ENCODE measurements at regions not wholly inside any gene's neighbourhood (a gene's known extent, or its start where the extent isn't known, plus 50 kb on each side); places are given as distances from the start of the nearest gene placed in this dataset.

DNA sequence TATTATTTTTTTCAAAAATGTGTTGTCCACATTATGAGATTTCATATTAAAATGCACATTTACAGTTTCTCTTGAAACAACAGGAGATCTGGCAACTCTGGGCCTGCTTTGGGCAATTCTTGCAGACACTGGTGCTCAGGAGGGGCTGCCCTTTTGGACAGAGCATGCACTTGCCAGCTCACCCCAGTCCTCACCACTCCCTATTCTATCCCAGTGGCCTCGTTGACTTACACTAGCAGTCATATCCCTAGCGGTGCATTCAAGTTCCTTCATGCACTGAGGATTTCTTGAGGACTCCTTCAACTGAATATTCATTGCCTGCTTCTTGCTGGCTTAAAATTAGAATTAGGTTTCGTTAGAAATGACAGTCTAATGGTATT lies 87.9 kb upstream of the FHL2 start:
- TF ChIP-seq, protein P1, sequence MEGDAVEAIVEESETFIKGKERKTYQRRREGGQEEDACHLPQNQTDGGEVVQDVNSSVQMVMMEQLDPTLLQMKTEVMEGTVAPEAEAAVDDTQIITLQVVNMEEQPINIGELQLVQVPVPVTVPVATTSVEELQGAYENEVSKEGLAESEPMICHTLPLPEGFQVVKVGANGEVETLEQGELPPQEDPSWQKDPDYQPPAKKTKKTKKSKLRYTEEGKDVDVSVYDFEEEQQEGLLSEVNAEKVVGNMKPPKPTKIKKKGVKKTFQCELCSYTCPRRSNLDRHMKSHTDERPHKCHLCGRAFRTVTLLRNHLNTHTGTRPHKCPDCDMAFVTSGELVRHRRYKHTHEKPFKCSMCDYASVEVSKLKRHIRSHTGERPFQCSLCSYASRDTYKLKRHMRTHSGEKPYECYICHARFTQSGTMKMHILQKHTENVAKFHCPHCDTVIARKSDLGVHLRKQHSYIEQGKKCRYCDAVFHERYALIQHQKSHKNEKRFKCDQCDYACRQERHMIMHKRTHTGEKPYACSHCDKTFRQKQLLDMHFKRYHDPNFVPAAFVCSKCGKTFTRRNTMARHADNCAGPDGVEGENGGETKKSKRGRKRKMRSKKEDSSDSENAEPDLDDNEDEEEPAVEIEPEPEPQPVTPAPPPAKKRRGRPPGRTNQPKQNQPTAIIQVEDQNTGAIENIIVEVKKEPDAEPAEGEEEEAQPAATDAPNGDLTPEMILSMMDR (conservative IDR thresholded peaks at IDR 0.05; ENCODE audit: low read depth, low read length), result no peak
- TF ChIP-seq EZH2 (IDR thresholded peaks at IDR 0.05; ENCODE audit: borderline replicate concordance, low read depth, low read length, poor library complexity, severe bottlenecking), result no peak
